ENCODE measurements at regions not wholly inside any gene's neighbourhood (a gene's known extent, or its start where the extent isn't known, plus 50 kb on each side); places are given as distances from the start of the nearest gene placed in this dataset.

DNA sequence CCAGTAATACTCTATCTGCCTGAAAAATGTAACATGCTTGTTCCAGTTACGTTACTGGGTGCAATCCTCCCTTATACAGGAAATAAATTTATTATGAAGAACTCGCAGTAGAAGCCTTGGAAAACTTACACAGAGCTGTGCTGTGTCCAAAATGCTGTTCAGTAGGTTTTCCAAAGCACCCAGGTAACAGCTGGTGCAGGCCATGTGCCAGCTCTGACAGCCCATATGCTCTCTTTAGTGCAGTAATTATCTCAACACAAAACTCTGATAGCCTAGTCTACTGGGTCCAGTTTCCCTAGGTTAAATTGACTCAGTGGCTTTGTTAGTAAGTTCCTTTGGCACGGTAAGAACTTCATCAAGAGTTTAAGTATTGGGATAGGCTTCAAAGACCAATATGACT is 120.7 kb upstream of the OBI1 start:
- DNase-seq: no peak
- POLR2A ChIA-PET: no interaction called here
- TF ChIP-seq, protein P1, sequence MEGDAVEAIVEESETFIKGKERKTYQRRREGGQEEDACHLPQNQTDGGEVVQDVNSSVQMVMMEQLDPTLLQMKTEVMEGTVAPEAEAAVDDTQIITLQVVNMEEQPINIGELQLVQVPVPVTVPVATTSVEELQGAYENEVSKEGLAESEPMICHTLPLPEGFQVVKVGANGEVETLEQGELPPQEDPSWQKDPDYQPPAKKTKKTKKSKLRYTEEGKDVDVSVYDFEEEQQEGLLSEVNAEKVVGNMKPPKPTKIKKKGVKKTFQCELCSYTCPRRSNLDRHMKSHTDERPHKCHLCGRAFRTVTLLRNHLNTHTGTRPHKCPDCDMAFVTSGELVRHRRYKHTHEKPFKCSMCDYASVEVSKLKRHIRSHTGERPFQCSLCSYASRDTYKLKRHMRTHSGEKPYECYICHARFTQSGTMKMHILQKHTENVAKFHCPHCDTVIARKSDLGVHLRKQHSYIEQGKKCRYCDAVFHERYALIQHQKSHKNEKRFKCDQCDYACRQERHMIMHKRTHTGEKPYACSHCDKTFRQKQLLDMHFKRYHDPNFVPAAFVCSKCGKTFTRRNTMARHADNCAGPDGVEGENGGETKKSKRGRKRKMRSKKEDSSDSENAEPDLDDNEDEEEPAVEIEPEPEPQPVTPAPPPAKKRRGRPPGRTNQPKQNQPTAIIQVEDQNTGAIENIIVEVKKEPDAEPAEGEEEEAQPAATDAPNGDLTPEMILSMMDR (IDR thresholded peaks at IDR 0.05): no peak
- TF ChIP-seq EZH2 (IDR thresholded peaks at IDR 0.05; ENCODE audit: borderline replicate concordance, insufficient read depth, low read depth, low read length, poor library complexity, severe bottlenecking): no peak
- H3K27ac Mint-ChIP-seq: no peak overlapping the region
- no peak overlapping the region for H3K27ac ChIP-seq (ENCODE audit: low read length in 2 of 2)
- H3K4me3 Mint-ChIP-seq: no peak overlapping the region
- H3K79me2 ChIP-seq (ENCODE audit: control insufficient read depth, insufficient read depth, low read length): no peaks in the 10 kb centered on the region
- no peak for ATAC-seq (ENCODE audit: low read depth)
- no peaks in the 10 kb centered on the region for H3K27me3 ChIP-seq (replicated peaks in 1 of 4; ENCODE audit: control extremely low read depth in 1 of 4, control insufficient read depth in 3 of 4, insufficient read depth in 4 of 4, low read length in 3 of 4)
- H3K4me1 ChIP-seq (ENCODE audit: control insufficient read depth in 2 of 2, insufficient read depth in 2 of 2, low read length in 2 of 2): no peaks in the 10 kb centered on the region
- no peaks in the 10 kb centered on the region for H3K4me1 Mint-ChIP-seq
- intact Hi-C loops (cut with micrococcal nuclease): no loop called here
- no peak overlapping the region for H3K4me3 ChIP-seq (ENCODE audit: control extremely low read depth in 1 of 5, extremely low read depth in 1 of 5, insufficient read depth in 1 of 5, low read depth in 2 of 5, low read length in 4 of 5)
- CTCF ChIA-PET: no interaction called here
- no peaks in the 10 kb centered on the region for H3K9me3 ChIP-seq (ENCODE audit: control extremely low read depth in 1 of 3, control insufficient read depth in 2 of 3, insufficient read depth in 1 of 3, low read length in 2 of 3)
- no peak overlapping the region for H3K9ac ChIP-seq (ENCODE audit: low read length)
- H3K9me3 Mint-ChIP-seq (ENCODE audit: insufficient read depth): no peaks in the 10 kb centered on the region
- WGBS (ENCODE audit: insufficient coverage): no CpG with 5 or more reads among the region's 3 CpGs
- H3K4me2 ChIP-seq (replicated peaks; ENCODE audit: low read depth, low read length, poor library complexity, severe bottlenecking): no peak overlapping the region
- H3K36me3 ChIP-seq (replicated peaks in 1 of 2; ENCODE audit: control extremely low read depth in 1 of 2, control insufficient read depth in 1 of 2, extremely low read depth in 1 of 2, insufficient read depth in 2 of 2, low read length in 1 of 2): no peaks in the 10 kb centered on the region
- H3K27me3 Mint-ChIP-seq: peaks cover 4% of the 10 kb centered on the region
- H2AFZ ChIP-seq (ENCODE audit: insufficient read depth, low read depth, low read length, poor library complexity, severe bottlenecking): no peak overlapping the region
- no peaks in the 10 kb centered on the region for H4K20me1 ChIP-seq (ENCODE audit: control insufficient read depth, insufficient read depth, low read length, poor library complexity, severe bottlenecking)

GRCh38 chr13:78777976-78778375 is 119.0 kb upstream of the OBI1 start:
- H3K4me2 ChIP-seq (replicated peaks; ENCODE audit: low read depth, low read length, poor library complexity, severe bottlenecking): no peak overlapping the region
- H3K27me3 ChIP-seq (replicated peaks in 1 of 4; ENCODE audit: control extremely low read depth in 1 of 4, control insufficient read depth in 3 of 4, insufficient read depth in 4 of 4, low read length in 3 of 4): no peaks in the 10 kb centered on the region
- no peaks in the 10 kb centered on the region for H4K20me1 ChIP-seq (ENCODE audit: control insufficient read depth, insufficient read depth, low read length, poor library complexity, severe bottlenecking)
- H3K9me3 ChIP-seq (ENCODE audit: control extremely low read depth in 1 of 3, control insufficient read depth in 2 of 3, insufficient read depth in 1 of 3, low read length in 2 of 3): no peaks in the 10 kb centered on the region
- H3K4me3 Mint-ChIP-seq: no peak overlapping the region
- H3K27ac Mint-ChIP-seq: no peak overlapping the region
- H3K79me2 ChIP-seq (ENCODE audit: control insufficient read depth, insufficient read depth, low read length): no peaks in the 10 kb centered on the region
- H3K9ac ChIP-seq (ENCODE audit: low read length): no peak overlapping the region
- intact Hi-C loops (cut with micrococcal nuclease): no loop called here
- TF ChIP-seq, protein P1 (IDR thresholded peaks at IDR 0.05): no peak
- no peak for TF ChIP-seq EZH2 (IDR thresholded peaks at IDR 0.05; ENCODE audit: borderline replicate concordance, insufficient read depth, low read depth, low read length, poor library complexity, severe bottlenecking)
- DNase-seq: no peak
- no peak for ATAC-seq (ENCODE audit: low read depth)
- H3K27ac ChIP-seq (ENCODE audit: low read length in 2 of 2): no peak overlapping the region
- peaks cover 6% of the 10 kb centered on the region for H3K27me3 Mint-ChIP-seq
- no peaks in the 10 kb centered on the region for H3K36me3 ChIP-seq (replicated peaks in 1 of 2; ENCODE audit: control extremely low read depth in 1 of 2, control insufficient read depth in 1 of 2, extremely low read depth in 1 of 2, insufficient read depth in 2 of 2, low read length in 1 of 2)
- ChIA-PET CTCF (no interaction called here), POLR2A (no interaction called here)
- no peaks in the 10 kb centered on the region for H3K4me1 Mint-ChIP-seq
- no peak overlapping the region for H3K4me3 ChIP-seq (ENCODE audit: control extremely low read depth in 1 of 5, extremely low read depth in 1 of 5, insufficient read depth in 1 of 5, low read depth in 2 of 5, low read length in 4 of 5)
- WGBS (ENCODE audit: insufficient coverage): 82% methylated on average over 5 of the region's 6 CpGs
- no peak overlapping the region for H2AFZ ChIP-seq (ENCODE audit: insufficient read depth, low read depth, low read length, poor library complexity, severe bottlenecking)
- H3K9me3 Mint-ChIP-seq (ENCODE audit: insufficient read depth): no peaks in the 10 kb centered on the region
- H3K4me1 ChIP-seq (ENCODE audit: control insufficient read depth in 2 of 2, insufficient read depth in 2 of 2, low read length in 2 of 2): no peaks in the 10 kb centered on the region
